HG02798 (cell line): ENCODE measurements at regions not wholly inside any gene's neighbourhood (a gene's known extent, or its start where the extent isn't known, plus 50 kb on each side); places are given as distances from the start of the nearest gene placed in this dataset.
"Not testable (repeated sequence)": the region's sequence is repeated elsewhere in the genome, so short reads cannot be mapped to it uniquely, and the experiment has no call there.

Experiments used
- ATAC-seq: cut with Tn5 transposase; IDR thresholded peaks from one replicate; pipeline ENCODE4 v1.9.1; 2021; ENCODE audit warnings: mild to moderate bottlenecking; ENCODE audit not compliant: unreplicated experiment, poor library complexity

GRCh38 chr2:106010818-106011355 is 183.2 kb downstream of the UXS1 start:
- no peak for ATAC-seq

DNA sequence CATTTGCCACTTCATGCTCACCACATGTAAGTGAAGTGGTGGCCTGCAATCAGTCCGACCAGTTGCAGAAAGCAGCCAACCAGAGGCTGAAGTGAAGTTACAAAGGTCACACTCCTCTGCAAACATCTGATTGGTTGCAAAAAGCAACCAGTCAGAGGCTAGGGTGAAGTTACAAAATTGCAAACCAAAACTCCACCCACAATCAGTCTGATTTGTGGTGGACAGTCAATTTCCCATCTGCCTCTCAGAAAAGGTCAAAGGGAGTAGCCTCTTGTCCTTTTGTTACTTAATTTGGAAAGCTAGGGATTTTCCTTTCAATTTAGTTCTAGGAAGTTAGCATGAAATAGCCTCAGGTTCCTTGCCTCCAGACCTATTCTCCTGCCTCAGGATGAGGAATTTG is 185.0 kb downstream of the UXS1 start:
- ATAC-seq = no peak

- ATAC-seq = no peak
Observed at GRCh38 chr2:106004851-106005250, 189.2 kb downstream of the UXS1 start.

DNA sequence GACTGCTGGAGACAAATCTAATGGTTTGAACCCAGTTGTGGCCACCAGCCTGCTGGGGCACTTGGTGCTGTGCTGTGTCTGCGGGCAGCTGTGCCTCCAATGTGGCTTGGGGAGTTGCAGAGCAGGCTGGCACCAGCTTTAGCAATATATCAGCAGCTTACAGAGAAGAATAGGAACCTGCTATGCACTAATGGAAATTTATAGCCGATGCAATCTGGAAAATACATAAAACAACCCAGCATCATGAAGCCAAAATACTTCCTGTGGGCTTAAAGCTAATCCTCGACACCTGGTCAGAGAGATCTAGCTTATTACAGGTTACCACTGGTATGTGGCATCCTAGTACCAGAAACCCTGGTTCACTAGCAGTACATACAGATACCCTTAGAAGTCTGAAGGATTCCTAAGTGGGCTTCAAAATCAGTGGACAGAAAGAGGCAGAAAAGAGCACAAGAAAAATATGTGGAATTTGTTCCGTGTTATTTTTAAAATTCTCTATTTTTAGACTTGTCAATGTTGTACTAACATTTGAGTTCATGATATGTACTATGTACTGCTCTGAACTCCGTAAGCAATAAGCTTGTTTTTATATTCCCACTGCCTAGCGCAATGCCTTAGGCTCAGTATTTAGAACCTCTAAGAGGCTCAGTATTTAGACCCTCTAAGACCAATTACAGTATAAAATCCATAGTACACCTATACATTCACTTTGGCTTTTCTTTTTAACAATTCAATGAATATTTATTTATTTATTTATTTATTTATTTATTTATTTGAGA is 194.7 kb downstream of the UXS1 start:
- ATAC-seq = no peak

DNA sequence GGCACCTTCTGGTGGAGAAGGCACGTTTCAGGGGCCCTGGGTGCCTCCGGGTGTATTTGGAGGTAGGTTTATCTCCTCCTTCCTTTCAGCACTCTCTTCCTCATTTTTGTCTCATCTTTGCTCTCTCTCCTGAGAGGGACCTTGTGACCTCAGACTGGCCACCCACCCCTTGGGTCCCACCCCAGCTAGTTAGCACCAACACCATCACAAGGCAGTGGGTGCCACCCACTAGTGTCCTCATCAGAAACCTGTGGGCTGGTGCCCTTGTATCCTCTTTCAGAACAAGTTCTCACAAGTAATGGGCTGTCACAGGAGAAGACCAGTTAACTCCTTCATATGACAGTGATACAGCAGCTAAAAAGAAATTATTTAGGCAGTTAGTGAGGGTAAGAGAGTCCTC is 196.4 kb downstream of the UXS1 start:
- no peak for ATAC-seq

GRCh38 chr2:105990624-105991023 is 203.5 kb downstream of the UXS1 start:
- no peak for ATAC-seq

DNA sequence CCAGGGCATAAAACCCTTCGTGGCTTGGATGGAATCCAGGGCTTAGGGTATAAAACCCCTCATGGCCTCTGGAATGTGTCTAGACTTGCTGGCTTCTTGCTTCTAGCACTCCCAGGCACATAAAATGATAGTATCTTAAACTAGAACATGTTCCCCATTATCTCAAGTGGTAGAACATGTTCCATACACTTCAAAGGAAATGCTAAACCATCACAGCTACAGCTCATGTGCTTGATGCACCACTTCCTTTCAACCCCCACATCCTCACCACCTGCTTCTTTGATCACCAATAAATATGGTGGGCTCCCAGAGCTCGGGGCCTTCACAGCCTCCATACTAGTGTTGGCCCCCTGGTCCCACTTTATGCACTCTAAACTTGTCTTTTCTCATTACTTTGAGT is 204.3 kb downstream of the UXS1 start:
- not testable (repeated sequence) for ATAC-seq

GRCh38 chr2:105989070-105989469 is 205.0 kb downstream of the UXS1 start:
- no peak for ATAC-seq

GRCh38 chr2:105977807-105978206 is 216.3 kb downstream of the UXS1 start:
- ATAC-seq = no peak

DNA sequence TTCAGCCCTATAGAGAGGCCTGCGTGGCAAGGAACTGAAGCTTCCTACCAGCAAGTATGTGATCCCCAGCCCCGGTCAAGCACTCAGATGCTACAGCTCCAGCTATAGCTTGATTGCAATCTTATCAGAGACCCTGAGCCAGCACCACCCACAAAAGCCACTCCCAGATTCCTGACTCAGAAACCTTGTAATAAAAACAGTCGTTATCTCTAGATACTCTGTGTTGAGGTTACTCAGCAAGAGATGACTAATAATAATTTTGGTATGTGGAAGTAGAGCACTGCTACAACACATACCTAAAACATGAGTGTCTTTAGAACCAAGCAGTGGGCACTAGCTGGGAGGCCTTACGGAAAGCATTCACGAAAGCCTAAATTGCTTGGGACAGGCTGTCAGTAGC is 216.9 kb downstream of the UXS1 start:
- no peak for ATAC-seq

DNA sequence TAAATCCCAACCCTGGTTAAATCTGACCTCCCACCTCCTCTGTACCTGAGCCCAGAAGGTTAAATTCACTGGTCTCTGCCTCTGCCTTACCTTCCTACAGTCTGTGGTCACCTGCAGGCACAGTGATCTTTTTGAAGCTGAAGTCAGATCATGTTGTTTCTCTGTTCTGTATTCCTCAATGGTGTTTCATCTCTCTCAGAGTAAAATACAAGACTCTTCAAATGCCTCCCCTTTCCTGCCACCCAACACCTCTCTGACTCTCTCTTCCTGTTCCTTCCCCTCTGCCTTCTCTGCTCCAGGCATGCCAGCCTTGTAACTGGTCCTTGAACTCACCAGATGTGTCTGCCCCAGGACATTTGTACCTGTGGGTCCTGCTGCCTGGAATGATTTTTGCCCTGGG is 219.3 kb downstream of the UXS1 start:
- no peak for ATAC-seq

GRCh38 chr2:105972927-105973326 is 221.2 kb downstream of the UXS1 start:
- ATAC-seq = no peak

DNA sequence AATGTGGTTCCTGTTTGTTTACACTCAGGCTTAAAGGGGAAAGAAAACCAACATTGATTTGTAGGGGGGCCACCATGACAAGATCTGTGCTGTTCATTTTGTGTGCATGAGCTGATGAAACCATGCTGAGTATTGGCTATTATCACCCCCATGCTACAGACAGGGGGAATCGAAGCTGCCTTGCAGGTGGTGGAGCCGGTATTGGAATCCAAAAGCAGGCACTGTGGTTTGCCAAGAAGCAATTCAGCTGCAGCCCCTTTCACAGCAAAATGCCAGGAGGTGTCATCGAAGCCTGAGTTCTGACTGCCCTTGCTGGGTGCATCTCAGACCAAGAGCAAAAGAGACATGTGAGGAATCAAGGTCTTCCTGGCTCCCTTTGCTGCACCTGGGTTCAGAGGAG is 221.9 kb downstream of the UXS1 start:
- no peak for ATAC-seq

- no peak for ATAC-seq
Observed at GRCh38 chr2:105969552-105969951, 224.5 kb downstream of the UXS1 start.

GRCh38 chr2:105962221-105962620 is 217.5 kb downstream of the NCK2 start:
- no peak for ATAC-seq

DNA sequence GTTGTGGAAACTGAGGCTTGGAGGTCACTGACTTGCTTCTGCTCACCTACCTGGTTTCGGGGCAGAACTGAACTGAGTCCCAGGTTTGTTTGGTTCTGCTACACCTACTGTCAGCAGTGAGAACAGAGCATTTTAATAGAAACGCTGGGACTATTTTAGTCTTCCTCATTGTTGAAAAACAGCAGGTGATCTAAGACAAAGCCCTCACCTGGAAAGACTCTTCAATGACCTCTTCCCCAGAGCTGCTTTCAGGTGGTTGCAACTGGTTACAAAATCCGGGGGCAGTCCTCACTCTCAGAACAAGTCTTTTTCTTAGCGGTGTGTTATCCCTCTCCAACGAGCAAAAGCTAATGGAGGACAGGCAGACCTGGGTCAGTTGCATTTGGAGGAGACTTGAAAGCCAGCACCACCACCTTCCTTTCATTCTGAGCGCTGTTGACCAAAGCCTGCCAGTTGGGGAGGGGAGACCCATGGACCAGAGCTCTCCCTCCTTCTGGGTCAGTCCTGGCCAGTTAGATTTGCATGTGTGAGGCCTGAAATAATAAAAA is 217.0 kb downstream of the NCK2 start:
- no peak for ATAC-seq

- no peak for ATAC-seq
Observed at GRCh38 chr2:105959357-105959756, 214.6 kb downstream of the NCK2 start.

GRCh38 chr2:105954891-105955290 is 210.2 kb downstream of the NCK2 start:
- no peak for ATAC-seq

DNA sequence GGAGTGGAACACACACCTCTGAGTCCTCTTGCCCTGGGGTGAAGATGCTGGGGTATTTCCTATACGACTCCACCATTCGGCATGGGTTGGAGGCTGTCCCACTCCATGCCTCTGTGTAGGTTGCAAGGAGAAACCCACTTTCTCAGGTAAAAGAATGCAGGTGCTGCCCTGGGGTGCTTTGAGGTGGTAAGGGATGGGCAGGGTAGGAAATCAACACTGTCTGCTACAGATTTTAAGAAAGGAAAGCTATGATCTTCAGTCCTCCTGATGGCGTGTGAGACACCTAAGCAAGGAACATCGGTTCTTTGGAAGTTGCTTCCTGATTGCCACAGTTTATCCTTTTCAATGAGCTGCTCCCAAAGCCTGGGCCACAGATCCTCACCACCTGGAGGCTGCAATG is 209.2 kb downstream of the NCK2 start:
- no peak for ATAC-seq

DNA sequence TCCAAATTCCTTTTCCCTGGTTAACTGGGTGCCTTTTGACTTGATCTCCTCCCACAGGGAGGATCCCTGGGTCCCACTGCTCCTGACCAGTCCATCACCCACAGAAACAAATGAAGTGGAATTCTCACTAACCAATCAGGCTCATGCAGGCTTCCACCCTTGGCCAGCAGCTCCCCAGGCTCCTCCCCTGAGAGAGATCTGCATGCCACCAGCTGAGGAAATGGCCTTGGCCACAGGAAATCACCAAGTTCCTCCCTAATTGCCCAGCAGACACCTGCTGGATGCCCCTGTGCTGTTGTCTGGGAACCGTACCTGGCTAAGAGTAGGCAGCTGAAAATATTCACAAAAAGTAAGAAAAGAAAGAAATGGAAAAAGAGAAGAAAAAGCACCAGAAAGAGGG is 207.4 kb downstream of the NCK2 start:
- no peak for ATAC-seq

- ATAC-seq = no peak
Observed at GRCh38 chr2:105951384-105951694, 206.6 kb downstream of the NCK2 start.
